Pulmonary artery endothelial cell (primary cell): ENCODE measurements at regions not wholly inside any gene's neighbourhood (a gene's known extent, or its start where the extent isn't known, plus 50 kb on each side); places are given as distances from the start of the nearest gene placed in this dataset.
"Not testable (repeated sequence)": the region's sequence is repeated elsewhere in the genome, so short reads cannot be mapped to it uniquely, and the experiment has no call there.

Experiments used
- DNase-seq: peaks from one replicate; pipeline ENCODE4 v3.0.0-alpha.2; 2011; ENCODE audit warnings: low read depth, low spot score

DNA sequence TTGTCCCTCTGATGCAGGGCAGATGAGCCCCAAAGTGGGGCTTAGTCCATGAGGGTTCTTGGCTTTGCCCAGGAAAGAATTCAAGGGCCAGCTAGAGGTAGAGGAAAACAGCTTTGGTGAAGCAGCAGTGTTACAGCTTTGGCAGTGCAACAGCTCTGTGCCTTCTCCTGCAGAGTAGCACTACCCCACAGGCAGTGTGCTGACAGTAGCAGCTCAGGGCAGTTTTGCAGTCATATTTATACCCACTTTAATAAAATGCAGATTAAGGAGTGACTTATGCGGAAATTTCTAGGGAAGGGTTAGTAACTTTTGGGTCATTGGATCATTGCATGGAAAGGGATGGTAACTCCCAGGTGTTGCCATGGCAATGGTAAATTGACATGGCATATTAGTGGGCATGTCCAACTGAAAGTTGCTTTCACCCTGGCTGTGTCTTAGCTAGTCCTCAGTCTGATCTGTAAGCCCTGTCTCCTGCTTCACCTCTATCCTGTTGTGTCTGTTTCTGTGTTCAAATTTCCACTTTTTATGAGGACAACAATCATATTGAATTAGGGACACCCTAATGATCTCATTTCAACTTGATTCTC is 241.3 kb upstream of the C2CD4B start:
- no peak for DNase-seq

DNA sequence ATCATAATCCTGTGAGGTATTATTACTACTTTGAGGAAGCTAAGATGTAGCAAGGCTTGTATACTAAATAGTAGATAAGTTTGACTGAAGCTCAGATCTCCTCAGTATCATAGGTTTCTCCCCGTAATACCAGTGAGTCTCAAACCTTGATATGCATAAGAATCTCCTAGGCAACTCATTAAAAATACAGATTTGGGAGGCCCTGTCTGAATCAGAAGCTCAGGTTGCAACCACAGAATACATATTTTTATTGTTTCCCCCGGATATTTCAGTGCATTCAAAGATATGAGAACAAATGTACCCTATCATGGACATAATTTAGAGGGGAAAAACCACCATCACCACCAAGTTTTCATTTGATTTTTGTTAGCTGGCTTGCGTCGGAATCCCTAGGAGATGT is 242.1 kb upstream of the C2CD4B start:
- no peak for DNase-seq

DNA sequence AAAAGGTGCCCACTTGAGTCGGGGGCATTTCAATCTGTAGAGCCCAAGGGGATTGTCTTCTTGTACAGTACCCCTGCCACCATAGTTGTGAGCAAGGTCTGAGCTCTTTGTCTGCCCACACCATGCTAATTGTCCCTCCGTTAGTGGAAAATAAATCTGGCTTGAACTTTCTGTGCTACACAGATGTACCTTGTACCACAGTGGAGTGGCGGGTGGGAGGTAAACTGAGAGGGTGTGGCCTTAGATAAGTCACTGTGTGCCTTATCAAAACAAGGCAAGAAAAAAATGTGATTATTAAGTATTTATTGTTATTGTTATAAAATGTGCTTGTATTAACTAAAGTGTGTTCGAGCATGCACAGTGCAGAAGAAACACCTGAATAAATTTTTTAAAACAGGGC is 242.9 kb upstream of the C2CD4B start:
- DNase-seq = no peak

DNA sequence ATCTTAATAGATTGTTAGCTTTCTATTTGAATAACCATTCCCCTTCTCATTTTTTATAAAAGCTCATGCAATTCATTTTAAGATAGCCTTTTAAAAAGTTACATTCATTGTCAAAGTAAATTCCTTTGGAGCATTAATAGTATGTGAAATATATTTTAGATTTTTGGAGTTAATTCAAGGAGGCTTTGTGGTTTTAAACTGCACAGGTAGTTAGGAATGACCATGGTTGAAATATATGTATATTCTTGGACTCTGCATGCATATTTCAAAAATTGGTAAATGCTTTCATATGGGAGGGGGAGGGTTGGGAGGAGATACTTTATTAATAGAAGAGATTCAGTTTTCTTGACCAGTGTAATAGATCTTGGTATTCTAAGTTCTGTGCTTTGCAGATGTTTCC is 244.4 kb upstream of the C2CD4B start:
- DNase-seq = no peak

DNA sequence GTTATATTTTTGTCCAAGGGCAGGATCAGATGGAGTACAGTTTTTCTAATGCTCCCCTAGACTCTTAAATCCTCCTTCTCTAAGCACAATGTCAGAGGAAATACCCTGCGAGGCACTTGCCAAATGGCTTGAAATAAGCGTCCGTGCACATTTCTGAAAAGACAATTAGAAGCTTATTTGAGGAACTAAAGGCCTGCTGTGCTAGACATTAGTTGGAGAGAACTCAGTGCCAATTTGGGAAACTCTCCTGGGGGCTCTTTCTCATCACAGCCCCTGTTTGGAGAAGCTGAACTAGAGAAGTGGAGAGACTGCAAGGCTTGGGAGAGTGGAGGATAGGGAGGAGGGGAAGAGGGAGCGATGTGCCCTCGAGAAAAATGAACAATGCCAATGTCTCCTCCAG is 247.6 kb upstream of the C2CD4B start:
- no peak for DNase-seq

DNA sequence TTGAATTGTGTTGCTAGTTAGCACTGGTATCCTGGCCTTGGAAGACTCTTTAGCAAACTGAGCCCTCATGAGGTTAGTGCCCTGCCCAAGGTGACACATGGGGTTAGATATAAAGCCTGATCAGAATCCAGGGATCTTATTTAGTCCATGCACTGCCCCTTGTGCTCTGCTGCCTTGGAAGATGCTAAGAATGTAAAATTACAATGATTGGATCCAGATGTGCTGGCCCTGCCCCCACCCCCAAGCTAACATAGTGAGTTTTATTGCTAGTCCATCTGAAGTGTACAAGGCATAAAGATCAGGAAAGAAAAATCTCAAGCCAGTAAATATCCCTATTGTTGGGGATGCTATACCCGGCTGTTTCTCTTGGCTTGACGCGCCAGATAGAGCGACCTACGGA is 248.1 kb upstream of the C2CD4B start:
- no peak for DNase-seq

DNA sequence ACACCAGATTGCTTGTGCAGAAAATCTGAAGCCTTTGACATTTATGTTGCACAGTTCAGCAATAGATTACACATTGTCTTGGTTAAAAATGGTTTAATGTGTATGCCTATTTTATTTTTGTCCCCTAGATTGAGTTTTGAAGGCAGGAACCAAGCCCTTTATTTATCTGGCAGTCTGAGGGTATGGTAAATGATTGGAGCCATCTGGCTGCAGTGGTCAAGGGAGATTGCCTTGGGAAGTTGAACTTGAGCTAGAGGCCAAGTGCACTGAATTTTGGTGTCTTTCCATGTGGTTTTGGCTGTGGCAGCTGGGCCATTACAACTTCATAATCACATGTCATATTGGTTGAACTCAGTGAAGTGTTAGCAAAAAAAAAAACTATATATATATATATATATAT is 248.7 kb upstream of the C2CD4B start:
- DNase-seq = no peak

DNA sequence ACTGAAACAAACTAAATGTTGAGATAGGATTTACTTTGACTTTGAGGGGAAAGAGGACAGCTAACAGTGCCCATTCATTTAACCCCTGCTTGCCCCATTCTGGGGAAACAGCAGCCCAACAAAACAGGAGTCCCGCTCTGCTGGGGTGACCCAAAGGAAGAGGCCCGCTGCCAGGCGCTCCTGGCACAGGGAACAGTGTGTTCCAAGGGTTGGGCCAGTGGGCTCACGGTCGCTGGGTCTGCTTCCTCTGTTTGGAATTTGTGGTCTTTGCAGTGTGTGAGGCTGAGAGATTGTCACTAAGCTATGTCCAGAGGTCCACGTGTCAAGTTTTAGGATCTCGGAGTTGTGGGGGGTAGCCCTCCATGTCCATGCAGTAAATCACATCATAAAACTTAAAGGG is 250.4 kb upstream of the C2CD4B start:
- no peak for DNase-seq

DNA sequence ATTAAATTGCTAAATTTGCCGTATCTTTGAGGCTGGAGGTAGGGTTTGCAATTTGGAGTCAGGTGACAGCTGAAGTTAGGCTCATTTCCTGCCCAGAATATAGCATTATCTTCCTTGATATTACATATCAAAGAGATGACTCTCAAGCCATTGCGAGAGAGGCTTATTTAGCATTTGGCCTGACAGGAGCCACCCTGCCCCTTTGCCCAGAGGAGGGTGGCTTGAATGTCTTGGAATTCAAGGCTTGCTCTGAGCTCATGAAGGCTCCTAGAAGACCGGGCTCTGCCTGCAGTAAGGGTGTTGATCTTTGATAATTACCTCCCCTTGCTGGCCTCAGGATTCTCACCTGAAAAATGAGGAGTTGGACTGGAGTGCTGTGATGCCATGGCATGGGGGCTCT is 251.4 kb upstream of the C2CD4B start:
- DNase-seq = no peak

DNA sequence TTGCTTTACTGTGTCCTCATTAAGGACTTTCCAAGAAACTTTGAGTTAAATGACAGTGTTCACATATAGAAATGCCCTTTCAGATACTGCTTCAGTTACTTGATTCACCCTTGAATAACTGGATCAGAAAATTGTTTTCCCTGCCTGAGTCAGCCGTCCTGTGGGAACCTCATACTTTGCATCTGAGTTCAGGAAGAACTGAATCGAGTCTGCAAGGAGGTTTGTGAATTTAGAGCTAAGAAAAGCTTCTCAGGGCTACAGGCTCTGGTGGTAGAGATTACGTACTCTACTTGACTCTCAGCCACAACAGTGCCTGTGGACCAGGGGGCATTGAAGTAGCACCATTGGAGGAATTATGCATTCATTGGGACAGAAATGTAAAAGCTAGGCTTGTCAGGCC is 252.4 kb upstream of the C2CD4B start:
- no peak for DNase-seq

DNA sequence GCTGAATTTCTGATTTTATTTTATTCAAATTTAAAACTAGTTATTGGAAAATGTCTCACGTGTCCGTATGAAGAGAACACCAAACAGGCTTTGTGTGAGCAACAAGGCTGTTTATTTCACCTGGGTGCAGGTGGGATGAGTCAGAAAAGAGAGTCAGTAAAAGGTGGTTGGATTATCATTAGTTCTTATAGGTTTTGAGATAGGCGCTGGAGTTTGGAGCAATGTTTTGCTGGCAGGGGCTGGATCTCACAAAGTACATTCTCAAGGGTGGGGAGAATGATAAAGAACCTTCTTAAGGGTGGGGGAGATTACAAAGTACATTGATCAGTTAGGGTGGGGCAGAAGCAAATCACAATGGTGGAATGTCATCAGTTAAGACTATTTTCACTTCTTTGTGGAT is 253.4 kb upstream of the C2CD4B start:
- DNase-seq = not testable (repeated sequence)

DNA sequence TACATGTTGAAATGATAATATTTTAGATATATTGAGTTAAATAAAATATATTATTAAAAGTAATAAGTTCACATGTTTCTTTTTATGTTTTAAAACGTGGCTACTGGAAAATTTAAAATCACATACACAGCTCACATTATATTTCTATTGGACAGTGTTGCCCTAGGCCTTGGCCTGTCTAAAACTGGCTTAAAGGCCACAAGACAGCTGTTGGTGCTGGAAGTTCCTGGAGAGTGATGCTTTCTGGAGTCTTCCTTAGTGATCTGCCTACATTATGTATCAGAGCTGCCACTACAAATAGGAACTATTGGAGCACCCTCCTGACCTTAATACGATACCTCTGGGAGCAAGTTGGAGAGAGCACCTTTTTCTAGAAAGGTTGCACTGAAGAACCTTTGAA is 254.1 kb upstream of the C2CD4B start:
- DNase-seq = no peak

DNA sequence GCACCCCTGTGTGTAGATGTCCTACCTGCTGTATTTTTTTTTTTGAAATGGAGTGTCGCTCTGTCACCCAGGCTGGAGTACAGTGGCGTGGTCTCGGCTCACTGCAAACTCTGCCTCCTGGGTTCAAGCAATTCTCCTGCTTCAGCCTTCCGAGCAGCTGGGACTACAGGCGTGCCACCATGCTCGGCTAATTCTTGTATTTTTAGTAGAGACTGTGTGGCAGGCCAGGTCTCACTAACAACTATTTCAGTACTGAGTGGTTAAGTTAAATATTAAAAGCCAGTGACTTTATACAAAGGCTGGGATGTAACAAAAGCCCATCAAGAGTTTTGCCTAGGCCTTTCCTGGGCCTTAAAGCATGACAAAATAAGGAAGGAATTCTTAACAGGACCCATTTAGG is 255.3 kb upstream of the C2CD4B start:
- DNase-seq = not testable (repeated sequence)

DNA sequence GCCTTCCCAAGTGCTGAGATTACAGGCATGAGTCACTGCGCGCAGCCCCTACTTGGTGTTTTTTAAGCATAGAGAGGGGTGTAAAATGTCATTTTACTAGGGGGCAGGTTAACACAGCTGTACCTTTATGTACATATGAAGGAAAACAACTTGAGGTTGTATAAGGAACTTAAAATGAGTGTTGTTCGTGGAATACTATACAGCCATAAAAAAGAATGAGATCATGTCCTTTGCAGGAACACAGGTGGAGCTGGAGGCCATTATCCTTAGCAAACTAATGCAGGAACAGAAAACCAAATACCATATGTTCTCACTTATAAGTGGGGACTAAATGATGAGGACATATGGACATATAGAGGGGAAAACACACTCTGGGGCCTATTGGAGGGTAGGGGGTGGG is 256.2 kb upstream of the C2CD4B start:
- DNase-seq = no peak

DNA sequence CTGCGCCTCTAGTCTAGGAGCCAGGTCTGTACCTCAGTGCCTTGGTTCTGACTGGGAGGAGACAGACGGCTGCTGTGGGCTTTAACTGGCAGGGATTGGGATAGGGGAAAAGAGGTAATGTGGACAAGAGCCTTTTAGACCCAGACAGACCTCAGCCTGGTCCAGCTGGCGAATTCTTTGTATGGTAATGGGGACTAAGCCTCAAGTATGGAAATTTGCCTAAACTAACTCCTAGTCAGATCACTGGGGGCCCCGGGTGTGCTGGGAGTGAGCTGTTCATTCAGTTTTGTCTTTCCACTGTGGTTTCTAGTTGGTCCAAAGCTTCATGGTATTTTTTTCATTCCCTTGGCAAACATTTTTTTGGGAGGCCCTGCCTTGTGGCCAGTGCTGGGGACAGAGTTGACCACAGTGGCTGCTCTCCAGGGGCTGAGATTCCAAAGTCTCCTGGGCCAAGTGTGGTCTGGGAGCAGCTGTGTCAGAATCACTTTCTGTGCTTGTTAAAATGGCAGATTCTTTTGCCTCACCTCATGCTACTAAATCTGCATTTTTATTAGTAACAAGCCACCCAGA is 261.4 kb upstream of the C2CD4B start:
- no peak for DNase-seq

DNA sequence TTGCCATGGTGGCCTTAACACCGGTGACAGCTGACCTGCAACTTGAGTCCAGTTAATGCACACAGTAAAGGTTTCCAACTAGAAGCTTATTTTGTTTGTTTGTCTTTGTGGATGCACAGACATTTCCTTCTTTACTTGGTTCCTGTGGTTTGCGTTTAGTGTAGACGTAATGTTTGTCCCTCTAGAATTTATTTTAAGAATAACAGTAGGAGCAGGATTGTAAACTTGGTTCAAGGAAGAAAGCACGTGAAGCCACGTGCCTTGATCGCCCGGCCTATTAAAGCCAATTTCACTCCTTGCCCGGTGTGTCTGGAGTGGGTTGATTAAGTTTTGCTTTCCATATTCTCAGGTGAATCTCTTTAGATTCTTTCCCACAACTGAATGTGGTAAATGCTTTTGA is 263.2 kb upstream of the C2CD4B start:
- DNase-seq = no peak

DNA sequence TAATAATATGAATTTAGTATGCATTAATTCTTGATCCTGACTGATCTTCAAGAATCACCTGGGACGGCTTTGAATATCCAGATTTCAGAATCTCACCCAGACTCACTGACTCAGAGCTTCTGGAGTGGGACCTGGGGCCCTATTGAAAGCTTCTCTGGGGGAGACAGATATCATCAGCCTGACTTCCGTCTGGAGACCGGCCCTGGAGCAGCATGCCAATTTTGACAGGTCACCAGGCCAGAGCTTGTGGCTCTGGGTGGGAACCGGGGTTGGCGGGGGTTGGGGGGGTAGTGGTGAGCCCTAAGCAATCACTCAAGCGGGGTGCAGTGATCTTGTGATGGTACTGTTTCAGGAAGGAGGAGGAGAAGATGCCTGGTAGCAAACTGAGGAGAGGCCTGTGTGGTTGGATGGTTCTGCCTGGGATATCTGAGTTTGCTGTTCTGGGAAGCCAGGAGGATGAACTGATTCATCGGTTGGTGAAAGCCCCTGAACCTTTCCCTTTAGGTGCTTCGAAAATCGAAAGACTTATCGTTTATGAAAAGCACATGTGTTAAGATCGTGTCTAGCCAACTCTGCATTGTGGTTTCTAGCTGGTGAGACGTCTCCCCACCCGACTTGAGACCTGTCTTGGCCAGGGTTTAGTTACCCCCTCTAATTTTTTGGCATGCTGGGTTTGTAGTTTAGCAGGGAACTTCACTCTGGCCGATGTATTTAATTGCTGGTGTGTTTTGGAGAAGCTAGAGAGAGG is 263.9 kb upstream of the C2CD4B start:
- no peak for DNase-seq

DNA sequence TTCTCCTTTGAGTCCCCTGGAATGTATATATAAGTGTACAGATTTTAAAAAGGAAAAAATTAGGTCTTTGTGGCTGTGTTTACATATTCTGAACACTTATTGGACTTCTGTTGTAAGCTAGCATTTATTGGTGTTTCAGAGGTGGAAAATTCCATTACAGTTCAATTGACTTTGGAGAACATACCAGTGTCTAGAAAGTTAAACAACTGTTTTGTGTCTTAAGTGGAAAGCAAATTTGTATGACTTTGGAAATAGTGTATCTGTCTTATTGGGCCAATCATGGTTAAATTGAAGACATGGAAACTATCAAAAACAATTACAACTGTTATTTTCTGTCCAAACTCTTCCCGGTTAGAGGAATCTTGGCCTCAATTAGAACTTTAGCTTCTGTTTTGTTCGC is 265.0 kb upstream of the C2CD4B start:
- no peak for DNase-seq

DNA sequence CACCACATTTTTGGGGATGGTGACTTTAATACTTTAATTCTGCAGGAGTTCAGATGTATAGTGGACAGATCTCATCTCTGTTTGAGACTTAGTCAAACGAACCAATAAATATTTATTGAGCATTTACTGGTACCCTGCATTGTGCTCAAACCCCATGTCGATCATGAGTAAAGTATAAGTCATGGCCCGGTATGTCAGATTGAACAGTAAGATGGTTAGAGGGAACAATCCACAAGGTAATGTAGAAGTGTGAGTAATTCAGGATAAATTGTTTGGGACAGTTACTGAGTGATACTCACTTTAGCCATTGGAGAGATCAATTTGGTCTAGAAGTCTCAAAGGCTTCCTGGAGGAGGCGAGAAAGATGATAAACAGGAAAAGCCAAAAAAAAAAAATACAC is 265.5 kb upstream of the C2CD4B start:
- DNase-seq = no peak

DNA sequence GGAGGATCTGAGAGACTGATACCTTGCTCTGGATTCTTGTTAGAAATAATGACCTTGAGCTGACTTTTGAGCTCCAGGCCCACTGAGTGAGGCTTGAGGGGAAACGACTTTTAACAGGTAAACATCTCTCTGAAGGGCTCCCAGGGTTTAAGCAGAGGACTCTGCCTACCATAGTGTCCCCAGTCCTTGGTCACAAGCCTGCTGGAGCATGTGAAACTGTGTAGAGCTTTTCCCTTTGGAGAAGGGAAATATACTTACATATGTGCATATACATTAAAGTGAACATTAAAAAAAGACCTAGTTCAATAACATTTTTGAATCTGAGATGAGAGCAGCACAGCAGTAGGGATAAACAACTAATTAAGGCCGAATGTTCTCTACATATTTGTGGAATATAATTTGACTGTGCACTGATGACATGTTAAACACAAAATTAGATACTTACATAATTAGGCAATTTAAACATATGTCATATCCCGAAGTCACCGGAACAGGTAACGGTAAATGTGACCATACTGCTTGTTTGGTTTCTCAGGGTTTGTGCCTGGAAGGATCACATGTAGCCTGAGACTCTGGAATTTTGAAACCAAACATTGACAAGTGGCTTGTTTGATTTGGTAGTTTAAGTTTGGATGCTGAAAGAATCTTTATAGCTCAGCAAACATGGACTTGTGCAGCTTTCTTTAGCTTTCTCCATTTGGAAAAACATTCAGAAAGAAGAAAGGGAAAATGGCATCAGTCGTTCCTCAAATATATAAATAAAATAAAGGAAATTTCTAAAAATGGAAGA is 266.1 kb upstream of the C2CD4B start:
- no peak for DNase-seq

DNA sequence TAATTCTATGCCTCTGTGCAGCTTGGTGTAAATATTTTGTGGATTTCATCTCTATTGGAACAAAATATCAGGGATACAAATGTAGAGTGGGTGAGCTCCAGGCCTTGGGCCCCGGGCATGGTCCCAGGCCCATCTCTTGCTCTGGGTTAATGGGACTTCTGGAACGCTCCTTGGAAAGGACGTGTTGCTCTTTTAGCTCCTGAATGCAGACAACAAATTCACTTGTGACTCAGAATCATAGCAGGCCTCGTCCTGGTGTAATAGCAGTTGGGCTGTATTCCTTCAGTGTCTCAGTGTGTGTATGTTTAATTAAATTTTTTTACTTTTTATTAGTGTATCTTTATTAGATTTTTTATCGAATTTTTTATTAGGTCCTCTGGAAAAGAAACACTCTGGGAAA is 266.7 kb upstream of the C2CD4B start:
- DNase-seq = no peak

DNA sequence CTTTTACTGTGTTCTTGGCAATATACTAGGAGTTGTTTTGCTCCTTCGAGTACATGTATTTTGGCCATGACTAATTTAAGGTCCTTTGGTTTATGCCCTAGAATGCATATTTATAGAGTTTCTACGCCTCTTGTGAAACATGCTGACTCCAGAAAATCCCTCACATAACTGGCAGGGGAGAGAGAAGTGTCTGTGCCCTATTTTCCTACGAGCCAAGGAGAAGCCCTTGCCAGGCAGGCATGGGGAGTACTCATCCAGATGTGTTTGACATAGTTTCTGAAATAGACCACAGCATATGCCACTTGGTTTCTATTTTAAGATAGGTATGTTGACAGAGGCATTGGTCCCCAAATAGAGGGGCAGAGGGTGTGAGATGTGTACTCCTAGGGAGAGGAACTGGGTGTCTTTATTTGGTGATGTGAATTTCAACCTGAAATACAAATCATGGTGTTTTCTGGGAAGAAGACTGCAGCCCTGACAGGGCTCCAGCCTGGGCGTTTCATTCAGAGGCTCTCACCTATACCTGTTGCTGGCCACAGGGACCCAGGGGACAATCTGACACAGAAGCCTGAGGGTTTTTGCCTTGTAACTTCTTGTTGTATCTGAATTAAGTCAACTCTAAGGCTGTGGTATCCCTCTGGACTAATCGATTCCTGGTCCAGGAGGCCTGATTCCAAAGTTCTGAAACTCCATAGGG is 267.8 kb upstream of the C2CD4B start:
- DNase-seq = no peak
